Suprapubic skin (tissue), 4 donors: ENCODE measurements at regions not wholly inside any gene's neighbourhood (a gene's known extent, or its start where the extent isn't known, plus 50 kb on each side); places are given as distances from the start of the nearest gene placed in this dataset.

Experiments used
- DNase-seq, 2 donors: peaks; one replicate each; pipeline ENCODE4 v3.0.0-alpha.2; 2019; ENCODE audit warnings: low spot score in 2 of 2
- H3K27ac ChIP-seq: fragments of 200-600 bp; sonication (generic); one replicate; pipeline ENCODE4 v1.5.1; 2019
- H3K27me3 ChIP-seq: fragments of 200-600 bp; sonication (generic); one replicate; pipeline ENCODE4 v1.5.1; 2019
- H3K36me3 ChIP-seq: fragments of 200-600 bp; sonication (generic); one replicate; pipeline ENCODE4 v1.5.1; 2019
- H3K4me1 ChIP-seq: fragments of 200-600 bp; sonication (generic); one replicate; pipeline ENCODE4 v1.5.1; 2019
- H3K4me3 ChIP-seq: fragments of 200-600 bp; sonication (generic); one replicate; pipeline ENCODE4 v1.5.1; 2019; ENCODE audit warnings: mild to moderate bottlenecking
- H3K9me3 ChIP-seq: fragments of 200-600 bp; sonication (generic); one replicate; pipeline ENCODE4 v1.5.1; 2019
- CTCF ChIP-seq, 2 donors: fragments of 200-600 bp in 1 of 2; fragments of 450-650 bp in 1 of 2; sonication (generic) in 1 of 2; IDR thresholded peaks; one replicate each; pipeline ENCODE4 v1.5.1; 2016 to 2019; ENCODE audit warnings: antibody characterized with exemption in 2 of 2, mild to moderate bottlenecking in 1 of 2, moderate library complexity in 1 of 2
- EP300 ChIP-seq: sonication (generic); formaldehyde crosslinking; IDR thresholded peaks from one replicate; pipeline ENCODE4 v1.6.1; 2017; ENCODE audit warnings: antibody characterized with exemption
- POLR2A ChIP-seq, 2 donors: fragments of 450-650 bp; IDR thresholded peaks; one replicate each; pipeline ENCODE4 v1.6.1; 2017; ENCODE audit warnings: antibody characterized with exemption in 2 of 2, mild to moderate bottlenecking in 2 of 2, moderate library complexity in 2 of 2
- POLR2AphosphoS5 ChIP-seq, 3 donors: sonication (generic); formaldehyde crosslinking; IDR thresholded peaks; one replicate each; pipeline ENCODE4 v1.6.1; 2017; ENCODE audit warnings: antibody characterized with exemption in 3 of 3
- WGBS: methylation state at CpG from one replicate; pipeline ENCODE4 v1.1.5; 2018; 5-methylcytosine and 5-hydroxymethylcytosine counted together

DNA sequence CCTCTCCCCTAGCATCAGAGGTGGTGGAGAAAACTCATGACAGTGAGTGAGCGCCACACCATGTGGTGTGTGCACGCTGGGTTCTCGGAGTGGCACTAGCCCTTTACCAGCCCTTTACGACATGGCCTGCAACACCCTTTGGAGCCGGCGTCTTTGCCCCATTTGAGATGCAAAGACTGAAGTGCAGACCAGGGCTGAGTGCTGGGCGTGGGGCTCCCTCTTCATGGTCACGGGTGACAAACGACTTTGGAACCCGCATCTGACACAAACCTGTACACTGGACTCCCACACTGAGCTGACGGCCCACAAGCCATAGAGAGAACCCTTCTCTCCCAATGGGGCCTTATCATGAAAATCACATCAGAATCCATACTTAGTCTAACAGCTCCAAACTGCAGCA lies 76.8 kb upstream of the ALDH1L1 start:
- Histone ChIP-seq H3K4me1 (peaks cover 3% of the 10 kb centered on the region), H3K9me3 (no peaks in the 10 kb centered on the region), H3K4me3 (no peak overlapping the region), H3K36me3 (no peaks in the 10 kb centered on the region), H3K27me3 (peaks cover 7% of the 10 kb centered on the region), H3K27ac (no peak overlapping the region)
- TF ChIP-seq EP300 (no peak), POLR2A (IDR thresholded peaks at IDR 0.05) (no peak), POLR2AphosphoS5 (IDR thresholded peaks at IDR 0.05) (no peak), CTCF (IDR thresholded peaks at IDR 0.05) (no peak)
- 91% methylated on average over 10 of the region's 11 CpGs for WGBS
- no peak for DNase-seq

- no peak overlapping the region for H3K4me3 ChIP-seq
- H3K27me3 ChIP-seq = peaks cover 7% of the 10 kb centered on the region
- DNase-seq = no peak
- peaks cover 3% of the 10 kb centered on the region for H3K4me1 ChIP-seq
- no peak overlapping the region for H3K27ac ChIP-seq
- WGBS = 81% methylated on average over 7 of the region's 7 CpGs
- TF ChIP-seq CTCF (IDR thresholded peaks at IDR 0.05) = no peak
- TF ChIP-seq POLR2A (IDR thresholded peaks at IDR 0.05) = no peak
- TF ChIP-seq EP300 = no peak
- no peak for TF ChIP-seq POLR2AphosphoS5 (IDR thresholded peaks at IDR 0.05)
- no peaks in the 10 kb centered on the region for H3K36me3 ChIP-seq
- no peaks in the 10 kb centered on the region for H3K9me3 ChIP-seq
Measured at GRCh38 chr3:126256251-126256650, 75.9 kb upstream of the ALDH1L1 start.

DNA sequence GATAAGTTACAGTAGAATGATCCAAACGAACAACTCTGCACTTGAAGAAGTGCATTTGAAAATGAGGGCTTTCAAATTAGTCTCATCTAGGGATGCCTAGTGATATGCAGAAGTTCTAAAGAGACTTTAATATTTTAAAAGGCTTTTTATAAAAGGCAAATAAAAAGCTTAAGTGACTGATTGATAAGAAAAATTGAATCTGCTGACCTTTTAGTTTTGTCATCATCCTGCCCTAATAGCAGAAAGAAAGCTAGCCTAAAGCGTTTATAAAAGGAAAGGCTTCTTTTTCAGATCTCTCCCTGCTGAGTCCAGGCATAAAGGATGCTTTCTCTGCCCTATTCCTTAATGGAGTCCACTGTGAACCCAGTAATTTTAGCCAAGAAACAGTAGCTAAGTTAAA lies 72.7 kb upstream of the ALDH1L1 start:
- Histone ChIP-seq H3K9me3 (no peaks in the 10 kb centered on the region), H3K27me3 (no peaks in the 10 kb centered on the region), H3K36me3 (no peaks in the 10 kb centered on the region), H3K27ac (no peak overlapping the region), H3K4me1 (no peaks in the 10 kb centered on the region), H3K4me3 (no peak overlapping the region)
- 81% methylated on average over 2 of the region's 2 CpGs for WGBS
- TF ChIP-seq POLR2AphosphoS5 (IDR thresholded peaks at IDR 0.05) (no peak), POLR2A (IDR thresholded peaks at IDR 0.05) (no peak), EP300 (no peak), CTCF (IDR thresholded peaks at IDR 0.05) (no peak)
- no peak for DNase-seq

- TF ChIP-seq CTCF (IDR thresholded peaks at IDR 0.05) = no peak
- TF ChIP-seq EP300 = no peak
- no peak for TF ChIP-seq POLR2AphosphoS5 (IDR thresholded peaks at IDR 0.05)
- no peak for TF ChIP-seq POLR2A (IDR thresholded peaks at IDR 0.05)
- 100% methylated on average over 1 of the region's 1 CpG for WGBS
- Histone ChIP-seq H3K27ac (no peak overlapping the region), H3K4me3 (no peak overlapping the region), H3K36me3 (no peaks in the 10 kb centered on the region), H3K27me3 (no peaks in the 10 kb centered on the region), H3K9me3 (no peaks in the 10 kb centered on the region), H3K4me1 (no peaks in the 10 kb centered on the region)
- no peak for DNase-seq
Measured at GRCh38 chr3:126252373-126252772, 72.0 kb upstream of the ALDH1L1 start.

DNA sequence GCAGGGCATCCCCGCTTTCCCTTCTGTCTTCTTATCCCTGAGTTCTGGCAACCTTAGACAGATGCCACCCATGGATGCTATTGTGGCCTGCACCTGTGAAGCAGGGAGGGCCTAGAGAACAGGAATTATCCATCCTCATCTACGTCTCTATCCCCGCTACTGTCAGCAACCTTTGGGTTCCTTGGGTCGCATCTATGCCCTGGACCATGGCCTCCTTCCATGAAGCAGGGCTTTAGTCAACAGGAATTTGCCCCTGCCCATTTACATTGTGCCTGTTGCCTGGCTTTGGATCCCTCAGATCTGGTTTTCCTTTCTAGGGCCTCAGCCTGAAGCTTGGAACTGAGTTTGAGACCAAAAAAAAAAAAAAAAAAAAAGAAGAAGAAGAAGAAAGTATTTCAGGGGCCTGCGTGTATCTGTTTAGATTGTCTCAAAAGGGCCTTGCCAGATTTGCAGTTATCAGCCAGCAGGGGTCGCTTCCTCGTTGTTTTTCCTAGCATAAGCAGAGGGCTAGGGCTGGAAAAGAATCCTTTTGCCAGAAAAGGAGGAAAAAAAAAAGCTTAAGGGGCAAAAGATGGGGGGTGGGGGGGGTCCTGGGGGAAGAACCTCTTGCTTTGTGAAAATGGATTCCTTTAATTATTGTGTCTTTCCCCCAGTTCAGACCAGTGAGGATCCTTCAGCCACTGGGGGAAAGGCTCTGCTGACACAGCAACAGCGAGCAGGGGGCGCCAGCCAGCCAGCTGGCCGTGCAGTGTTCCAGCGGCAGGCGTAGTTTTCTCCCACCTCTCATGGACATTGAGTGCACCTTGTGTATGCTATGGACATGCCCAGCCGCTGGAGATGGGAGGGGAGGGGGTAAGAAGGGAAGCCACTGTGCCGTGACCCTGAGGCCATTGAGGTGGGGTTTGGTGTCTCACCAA lies 65.7 kb upstream of the ALDH1L1 start:
- no peaks in the 10 kb centered on the region for H3K36me3 ChIP-seq
- no peak overlapping the region for H3K4me3 ChIP-seq
- no peaks in the 10 kb centered on the region for H3K27me3 ChIP-seq
- H3K27ac ChIP-seq = no peak overlapping the region
- H3K4me1 ChIP-seq = no peaks in the 10 kb centered on the region
- TF ChIP-seq POLR2A (IDR thresholded peaks at IDR 0.05) = no peak
- no peak for TF ChIP-seq CTCF (IDR thresholded peaks at IDR 0.05)
- TF ChIP-seq POLR2AphosphoS5 (IDR thresholded peaks at IDR 0.05) = no peak
- TF ChIP-seq EP300 = no peak
- DNase-seq = no peak
- H3K9me3 ChIP-seq = no peaks in the 10 kb centered on the region
- WGBS = 62% methylated on average over 14 of the region's 14 CpGs
